Stimulated activated CD8-positive, alpha-beta memory T cell treated with anti-CD3 and anti-CD28 coated beads, Interleukin-7, amount 100 ng/mL, for 4 hours (primary cell): ENCODE measurements at regions not wholly inside any gene's neighbourhood (a gene's known extent, or its start where the extent isn't known, plus 50 kb on each side); places are given as distances from the start of the nearest gene placed in this dataset.

Experiments used
- DNase-seq, 2 donors: peaks; one replicate each; pipeline ENCODE4 v3.0.0-alpha.2; 2020; ENCODE audit warnings: low read depth in 2 of 2

DNA sequence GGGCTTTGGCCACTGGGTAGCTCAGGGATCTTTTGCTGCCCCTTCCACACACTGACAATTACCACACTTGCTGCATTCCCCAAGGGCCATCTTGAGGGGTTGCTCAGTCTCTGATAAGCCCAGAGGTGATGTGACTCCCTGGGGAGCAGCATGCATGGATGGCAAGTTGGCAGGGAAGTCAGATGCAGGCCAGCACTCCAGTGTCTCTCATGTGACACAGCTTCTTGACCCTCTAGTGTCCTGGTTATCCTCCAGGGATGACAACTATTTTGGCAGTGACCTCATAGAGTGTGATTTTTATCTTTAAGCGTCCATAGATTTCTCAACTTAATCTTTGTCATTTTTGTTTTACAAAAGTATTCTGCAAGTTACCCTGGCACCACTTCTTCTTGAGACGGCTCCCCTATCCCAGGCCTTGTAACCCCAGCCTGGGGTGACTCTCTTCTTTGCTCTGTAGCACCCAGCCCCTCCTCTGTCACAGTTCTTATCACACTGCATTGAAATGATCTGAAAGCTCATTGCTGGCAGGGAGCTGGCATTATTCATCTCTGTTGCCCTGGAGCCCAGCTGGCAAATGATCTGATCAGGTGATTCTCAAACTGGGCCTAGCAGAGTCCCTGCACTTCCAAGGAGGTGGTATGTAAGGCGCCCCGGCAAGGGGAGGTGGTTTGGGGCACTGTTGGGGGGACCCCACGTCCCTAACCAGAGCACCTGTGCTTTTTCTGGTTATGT is 72.6 kb downstream of the TENT5C start:
- no peak for DNase-seq

DNA sequence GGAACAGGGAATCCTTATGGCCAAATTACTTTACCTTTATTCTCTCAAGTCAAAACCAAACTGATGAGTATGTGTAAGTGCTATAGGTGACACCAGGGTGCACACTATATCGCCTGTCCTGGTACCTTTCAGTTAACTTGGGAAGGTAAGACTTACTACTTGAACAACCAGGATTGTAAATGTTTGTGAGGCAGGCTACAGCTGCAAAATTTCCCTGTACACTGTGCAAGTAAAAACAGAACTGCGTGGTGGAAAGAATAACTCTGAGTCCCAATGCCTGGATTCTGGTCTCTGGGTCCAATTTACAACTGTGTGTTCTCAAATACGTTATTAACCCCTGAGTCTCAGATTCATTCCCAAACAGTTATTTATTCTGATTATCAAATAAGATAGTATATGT is 73.5 kb downstream of the TENT5C start:
- no peak for DNase-seq

DNA sequence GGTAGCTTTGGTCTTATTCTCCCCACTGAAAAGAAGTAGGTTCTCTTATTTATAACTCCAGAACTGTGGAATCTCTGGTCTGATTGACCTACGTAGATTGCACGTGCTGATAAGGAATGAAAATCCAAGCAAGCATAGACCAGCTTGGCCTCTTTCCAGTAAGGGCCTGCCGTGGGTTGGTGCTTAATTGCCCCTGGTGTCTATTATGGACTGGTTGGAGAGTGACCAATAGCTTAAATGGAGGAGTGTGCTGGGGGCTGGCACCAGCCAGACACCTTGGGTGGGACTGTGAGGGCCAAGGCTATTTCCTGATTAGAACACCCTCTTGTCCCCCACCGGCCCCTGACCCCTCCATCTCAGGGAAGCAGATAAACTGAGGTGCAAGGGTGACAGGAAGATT is 74.0 kb downstream of the TENT5C start:
- DNase-seq = no peak

DNA sequence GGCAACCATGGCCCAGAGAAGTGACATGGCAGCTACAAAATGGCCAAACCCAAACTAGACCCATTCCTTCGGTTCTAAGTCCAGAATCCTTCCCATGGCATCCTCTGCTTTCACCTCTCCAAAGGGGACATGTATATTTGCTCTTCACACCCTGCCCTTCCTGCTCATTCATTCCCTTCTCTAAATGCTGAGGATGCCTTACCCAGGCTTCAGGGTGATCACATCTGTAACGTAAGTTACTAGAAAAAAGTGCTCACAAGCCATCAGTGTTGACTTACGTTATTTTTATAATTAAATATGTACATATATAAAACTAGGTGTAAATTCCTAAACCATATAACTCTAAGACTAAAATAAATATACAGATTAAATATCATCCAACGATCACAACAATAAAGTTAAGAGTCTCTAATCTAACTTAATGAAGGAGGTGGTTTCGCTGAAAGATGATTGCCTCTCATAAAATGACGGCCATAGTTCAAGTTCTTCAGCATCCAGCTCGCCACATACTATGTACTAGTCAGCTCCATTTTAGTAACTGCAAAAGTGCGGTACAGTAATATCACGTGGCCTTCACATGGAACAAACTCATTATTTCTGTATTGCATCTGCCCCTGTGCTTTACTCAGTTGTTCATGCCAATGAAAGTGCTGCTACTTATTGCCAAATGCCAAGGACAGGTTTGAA is 74.6 kb downstream of the TENT5C start:
- DNase-seq = no peak

DNA sequence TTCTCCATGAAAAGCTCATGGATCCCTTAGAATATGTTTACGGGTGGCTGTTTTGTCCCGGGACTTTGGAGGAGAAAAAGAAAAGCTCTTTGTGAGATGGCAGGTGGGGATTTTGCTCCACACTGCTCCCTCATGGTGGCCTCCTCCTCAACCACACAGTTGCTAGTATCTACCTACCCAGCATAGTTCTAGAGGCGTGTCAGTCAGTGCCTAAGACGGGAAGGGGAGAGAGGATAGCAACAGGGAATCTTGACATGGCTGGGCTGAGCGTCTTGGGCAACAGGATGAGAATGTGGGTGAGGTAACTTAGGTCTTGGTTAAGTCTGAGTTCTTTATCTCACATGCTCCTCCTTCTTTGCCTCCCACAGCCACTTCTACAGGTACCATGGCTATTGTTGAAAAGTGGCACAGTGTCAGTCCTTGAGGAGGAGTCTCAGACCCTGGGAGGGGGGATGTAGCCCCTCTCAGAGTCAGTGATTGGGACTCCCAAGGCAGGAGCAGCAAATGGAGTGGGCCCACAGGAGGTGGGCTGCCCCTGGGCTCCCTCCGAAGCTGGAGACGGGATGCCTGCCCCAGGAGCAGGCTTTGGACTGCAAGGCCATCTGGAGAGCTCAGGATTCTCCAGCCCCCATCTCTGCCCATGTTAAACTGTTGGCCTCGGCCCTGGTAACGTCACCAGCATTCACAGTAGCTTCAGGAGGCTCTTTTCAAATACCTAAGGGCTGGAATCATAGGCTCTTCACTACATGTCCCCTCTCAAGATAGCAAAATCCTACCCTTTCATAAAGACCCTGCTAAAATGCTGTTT is 75.4 kb downstream of the TENT5C start:
- no peak for DNase-seq

DNA sequence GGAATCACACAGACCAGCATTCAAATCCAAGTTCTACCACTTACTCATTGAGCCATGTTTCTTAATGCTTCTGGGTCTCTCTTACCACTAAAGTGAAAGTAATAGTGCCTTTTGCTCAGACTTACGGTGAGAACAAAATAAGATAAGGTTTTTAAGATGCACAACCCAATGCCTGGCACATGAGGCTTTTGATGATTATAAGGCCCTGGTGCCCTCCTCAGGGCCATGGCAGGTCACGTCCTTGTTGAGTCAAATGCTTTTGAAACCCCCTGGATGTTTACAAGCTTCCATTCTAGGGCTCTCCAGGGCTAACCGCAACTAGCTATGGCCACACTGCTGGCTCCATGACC is 76.0 kb downstream of the TENT5C start:
- DNase-seq = no peak

DNA sequence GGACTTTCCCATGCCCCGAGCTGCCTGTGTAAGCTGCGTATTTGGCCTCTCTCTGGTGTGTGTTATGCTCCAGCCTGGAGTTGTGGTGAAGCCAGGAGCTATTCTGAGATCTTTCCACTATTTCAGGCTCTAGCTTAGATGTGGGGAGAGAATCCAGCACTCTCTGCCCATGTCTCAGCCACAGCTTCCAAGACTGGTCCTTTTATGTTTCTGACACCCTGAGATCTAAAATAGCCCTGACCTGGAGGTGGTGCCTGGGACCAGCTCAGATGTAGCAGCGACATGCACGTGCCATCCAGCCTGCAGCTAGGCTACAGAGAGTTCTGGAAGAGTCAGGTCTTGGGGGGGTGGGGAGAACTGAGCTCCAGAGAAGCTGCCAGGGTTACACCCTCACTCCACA is 76.5 kb downstream of the TENT5C start:
- no peak for DNase-seq

DNA sequence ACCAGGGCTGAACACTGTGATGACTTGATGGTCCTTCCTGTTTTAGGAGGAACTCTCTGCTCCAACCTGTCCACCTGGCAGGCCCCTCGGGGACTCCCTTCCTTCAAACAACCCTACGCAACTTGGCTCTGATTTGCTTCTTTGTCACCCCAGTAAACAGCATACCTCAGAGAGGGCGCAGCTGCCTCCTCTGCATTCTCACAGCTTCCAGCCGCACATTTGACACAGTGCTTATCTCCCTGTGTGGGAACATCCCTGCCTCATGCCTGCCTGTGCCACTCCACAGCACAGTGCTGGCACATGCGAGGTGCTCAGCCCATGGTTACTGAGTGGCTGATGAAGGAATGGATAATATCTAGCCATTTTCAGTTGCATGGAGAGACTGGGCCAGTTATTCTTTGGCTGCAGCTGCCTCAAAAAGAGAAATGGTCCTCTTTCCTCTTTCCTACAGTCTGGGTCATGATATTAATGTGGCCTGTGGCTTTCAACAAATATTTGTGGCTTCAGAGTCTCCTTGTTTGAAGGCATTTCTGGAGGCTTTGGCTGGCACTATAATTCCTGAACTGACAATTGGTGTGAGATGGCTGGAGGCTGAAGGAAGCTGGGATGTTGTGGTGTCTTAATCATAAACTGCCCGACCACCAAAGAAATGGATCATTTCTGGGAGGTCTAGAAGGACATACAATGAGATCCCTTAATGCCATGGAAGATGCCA is 77.9 kb downstream of the TENT5C start:
- DNase-seq = no peak

DNA sequence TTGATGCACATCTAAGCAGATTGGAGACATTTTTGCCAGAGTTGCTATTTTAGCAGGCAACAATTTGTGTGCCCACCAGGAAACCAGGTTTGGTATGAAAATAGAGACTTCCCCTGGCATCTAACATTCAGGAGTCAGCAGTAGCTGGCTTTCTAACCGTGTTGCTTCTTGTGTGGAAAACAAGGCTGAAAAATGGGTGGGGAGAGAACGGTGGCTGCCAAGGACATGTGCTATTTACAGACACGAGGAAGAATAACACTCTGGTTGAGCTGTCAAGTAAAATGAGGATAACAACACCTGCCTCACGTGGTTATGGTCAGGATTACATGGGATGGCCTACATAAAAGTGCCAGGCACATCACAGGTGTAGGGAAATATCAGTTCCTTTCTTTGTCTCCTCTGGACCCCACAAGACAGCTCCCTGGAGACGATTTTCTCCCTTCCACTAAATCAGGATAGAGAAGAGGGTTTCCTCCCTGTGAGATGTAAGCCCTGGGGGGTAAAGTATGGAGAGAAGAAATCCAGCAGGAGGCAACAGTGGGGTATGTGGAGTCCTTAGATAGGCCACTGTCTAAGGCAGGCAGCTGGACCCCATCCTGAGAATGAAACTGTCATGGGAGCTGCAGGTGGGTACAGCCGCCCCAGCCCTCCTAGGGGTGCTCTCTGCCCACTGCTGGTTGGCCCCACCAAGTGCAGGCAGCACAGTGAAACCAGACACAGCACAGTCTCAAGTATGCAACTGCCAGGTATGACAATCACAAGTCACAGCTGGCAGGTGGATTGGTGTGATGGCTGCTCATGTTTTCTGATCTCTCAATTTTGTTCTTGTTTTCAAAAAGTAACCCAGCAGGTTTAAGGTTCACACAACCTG is 80.3 kb downstream of the TENT5C start:
- DNase-seq = no peak

DNA sequence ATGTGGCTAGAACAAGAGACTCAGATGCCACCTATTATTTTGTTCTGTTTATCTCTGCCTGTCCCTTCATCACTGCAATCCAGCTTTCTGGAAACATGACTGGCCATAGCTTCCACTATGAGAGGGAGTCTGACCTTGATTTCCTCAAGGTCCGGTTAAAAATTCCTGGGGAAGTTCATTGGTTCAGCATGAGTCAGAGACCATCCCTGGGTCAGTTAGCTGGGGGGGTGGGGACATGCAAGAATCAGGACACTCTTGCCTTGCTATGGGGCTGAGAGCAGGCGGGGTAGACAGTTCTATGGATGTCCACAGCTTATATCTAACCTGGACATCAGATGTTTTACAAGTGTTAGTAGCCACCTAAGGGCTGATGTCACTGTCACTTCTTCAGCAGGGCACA is 81.1 kb downstream of the TENT5C start:
- no peak for DNase-seq

DNA sequence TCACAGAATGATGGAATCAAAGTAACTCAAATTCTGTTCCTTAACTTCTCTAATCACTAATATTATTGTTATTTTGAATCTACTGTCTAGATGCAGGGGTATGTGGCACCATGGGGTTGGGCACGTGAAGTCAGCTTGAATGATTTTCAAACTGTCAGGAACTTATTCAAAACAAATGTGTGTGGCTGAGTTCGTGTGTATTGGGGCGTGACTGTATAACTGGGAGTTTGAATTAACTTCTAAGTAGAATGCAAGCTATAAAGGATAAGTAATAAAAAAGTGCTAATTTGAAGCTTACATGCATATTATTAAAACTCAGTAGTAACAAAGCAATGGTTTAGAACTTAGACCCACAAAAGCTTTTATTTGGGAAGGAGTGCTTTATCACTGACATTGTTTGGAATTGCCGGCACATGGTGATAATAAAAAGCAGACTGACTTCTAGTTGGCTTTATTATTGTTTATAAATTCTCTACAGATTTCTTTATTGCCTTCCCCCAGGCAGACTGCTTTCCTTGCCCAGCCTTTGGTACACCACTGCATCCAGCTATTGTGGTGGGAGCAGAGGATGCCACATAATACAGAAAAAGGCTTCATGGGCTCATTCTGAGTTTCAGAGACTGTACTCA is 84.3 kb downstream of the TENT5C start:
- no peak for DNase-seq

DNA sequence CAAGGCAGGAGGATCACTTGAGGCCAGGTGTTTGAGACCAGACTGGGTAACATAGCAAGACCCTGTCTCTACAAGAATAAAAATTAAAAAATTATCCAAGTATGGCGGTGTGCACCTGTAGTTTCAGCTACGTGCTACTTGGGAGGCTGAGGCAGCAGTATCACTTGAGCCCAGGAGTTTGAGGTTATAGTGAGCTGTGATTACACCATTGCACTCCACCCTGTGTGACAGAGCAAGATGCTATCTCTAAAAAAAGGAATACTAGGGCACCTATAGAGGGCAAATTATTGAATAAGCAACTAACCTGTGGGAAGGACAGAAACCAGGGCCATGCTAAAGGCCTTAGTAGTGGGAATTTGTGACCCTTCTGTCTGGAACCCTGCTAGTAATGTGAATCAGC is 86.1 kb downstream of the TENT5C start:
- no peak for DNase-seq

DNA sequence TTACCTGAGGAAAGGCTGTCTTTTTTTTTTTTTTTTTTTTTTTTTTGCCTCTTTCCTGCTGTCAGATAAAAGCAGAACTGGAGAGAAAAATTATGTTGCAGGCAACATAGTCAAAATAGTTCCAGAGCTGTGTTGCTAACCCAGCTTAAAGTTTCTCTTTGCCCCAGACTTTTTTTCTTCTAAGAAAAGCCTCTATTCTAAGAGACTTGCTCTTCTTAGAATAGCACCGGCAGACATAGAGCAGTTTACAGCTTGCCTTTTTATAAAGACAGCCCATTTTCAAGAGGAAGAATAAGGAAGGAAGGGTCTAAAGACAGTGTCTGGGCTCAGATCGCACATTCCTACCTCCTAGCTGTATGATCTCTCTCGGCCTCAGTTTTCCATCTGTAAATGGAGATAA is 88.7 kb downstream of the TENT5C start:
- DNase-seq = no peak

DNA sequence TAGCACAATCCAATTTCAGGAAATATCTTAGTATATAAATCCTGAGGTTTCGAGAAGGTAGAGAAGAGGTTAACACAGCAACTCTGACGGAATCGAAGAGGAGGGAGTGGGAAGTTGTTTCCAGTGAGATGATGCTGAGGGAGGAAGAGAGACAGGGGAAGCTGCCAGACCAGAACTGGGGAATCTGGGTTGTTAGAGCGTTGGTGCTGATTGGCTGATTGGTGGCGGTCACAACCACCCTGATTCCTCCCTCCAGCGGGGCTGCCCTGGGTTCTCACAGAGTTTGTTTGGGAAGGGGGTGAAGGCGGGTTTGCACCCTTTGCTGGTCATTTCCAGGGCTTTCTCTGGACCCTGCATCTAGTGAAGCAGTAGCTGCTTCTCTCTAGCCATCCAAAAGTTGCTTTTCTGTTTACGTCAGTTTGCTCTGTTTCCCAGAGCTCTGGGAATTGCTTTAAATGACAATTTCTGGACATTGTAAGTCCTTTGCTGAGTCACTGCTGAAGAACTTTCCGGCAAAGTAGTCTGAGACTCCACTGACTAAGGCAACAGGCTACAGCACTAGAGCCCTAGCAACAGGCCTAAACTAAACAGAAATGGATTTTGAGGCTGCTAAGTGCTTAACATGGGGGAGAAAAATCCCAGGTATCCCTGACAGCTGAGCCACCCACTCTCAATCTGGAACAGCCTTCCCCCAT is 90.1 kb downstream of the TENT5C start:
- no peak for DNase-seq

DNA sequence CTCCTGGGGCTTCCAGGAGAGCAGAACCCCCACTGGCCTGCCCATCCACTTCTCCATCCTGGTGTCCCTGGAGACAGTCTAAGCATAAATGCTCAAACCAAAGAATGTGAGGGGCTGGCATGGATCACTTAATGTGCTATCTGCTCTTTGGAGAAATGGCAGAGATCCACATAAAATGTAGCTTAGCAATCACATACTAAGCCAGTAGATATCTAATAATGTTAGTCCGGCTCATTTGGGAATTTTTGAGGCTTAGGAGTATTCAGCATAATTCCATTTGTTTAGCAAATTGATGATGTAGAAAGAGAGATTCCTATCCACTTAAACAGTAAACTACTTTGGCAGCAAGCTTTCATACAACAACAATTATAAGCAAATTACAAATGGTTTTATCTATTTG is 90.7 kb downstream of the TENT5C start:
- no peak for DNase-seq

DNA sequence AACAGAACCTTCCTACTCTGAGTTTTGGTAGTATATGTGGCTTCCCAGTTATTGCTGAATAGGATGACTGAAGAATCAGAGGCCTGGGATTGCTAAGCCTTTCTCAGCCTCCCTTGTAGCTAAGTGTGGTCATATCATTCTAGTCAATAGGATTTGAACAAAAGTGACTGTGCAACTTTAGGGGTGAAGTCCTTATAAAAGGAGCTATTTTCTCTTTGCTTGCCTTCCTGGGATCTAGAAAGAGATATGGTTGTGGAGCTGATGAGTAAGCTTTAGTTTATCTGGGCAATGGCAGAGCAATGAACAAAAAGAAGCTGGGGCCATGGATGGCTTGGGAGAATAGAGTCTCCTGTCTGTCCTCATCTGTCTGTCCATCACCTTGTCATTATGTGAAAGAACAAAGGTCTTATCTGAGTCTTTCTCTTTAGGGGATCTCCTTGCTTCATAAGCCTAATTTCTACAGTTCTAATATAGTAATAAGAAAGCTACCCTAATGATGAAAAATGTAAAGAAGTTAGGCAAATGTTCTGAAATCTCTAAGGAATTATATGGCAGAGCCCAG is 91.5 kb downstream of the TENT5C start:
- no peak for DNase-seq

DNA sequence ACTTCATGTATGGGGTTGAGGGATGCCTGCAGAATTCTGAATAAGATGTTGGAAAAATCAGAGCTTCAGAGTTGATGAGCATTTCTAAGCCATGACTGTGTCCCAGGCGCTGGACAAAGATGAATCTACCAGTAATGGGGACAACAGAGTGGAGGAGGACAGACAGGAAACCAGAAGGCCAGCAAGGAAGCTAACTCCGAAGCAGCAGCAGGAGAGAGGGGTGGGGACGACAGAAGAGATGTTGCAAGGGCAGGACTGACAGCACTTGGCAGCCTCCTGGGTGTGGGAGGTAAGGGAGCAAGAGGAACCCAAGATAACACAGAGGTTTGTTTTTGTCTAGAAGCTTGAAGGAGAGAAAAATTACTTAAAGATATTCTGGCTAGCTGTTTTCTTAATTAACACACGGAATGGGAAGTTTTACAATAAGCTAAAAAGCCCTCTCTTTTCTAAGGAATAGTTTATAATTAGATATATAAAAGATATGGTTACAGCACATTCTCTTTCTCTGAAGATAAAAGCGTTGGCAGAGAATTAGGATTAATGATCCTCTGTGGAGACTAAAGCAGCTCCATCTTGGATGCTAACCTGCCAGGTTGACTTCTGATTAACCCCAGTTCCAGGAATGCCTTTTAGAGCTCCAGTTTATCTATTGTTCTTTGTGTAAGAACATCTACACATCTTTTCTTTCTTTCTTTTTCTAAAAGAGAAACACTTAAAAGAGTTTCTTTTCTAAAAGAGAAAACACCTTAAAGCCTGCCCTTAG is 92.7 kb downstream of the TENT5C start:
- no peak for DNase-seq

DNA sequence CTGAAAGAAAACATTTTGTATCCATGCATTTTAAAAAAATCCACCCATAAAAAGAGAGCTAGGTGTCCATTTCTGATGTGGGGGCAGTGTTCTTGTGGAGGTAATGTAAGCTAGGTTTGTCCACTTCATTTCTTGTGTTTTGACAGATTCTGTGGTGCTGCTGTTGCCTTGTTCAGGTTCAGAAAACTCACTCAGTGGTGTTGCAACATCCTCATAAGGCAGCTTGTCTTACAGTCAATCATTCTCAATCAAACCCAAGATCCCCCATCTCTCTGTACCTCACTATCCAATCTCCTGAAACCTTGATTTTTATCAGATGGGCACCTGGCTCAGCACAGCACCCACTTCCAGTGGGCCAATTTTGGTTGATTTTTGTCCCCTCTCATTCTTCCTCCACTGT is 94.1 kb downstream of the TENT5C start:
- no peak for DNase-seq

DNA sequence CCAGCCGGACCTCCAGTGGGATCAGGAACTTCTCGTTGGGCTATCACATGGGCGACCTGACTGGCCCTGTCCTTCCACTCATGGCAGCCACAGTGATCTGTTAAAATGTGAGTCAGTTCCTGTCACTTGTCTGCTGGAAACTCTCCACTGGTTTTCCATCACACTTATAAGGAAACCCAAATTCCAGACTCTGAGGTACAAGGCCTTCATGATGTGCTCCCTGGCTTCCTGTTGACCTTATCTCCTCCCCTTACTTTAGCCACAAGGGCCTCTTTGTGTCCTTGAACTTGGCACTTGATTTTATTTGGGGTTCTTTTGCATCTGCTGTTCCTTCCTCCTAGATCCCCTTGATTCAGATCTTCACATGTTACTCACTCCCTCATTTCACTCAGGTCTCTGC is 96.8 kb downstream of the TENT5C start:
- no peak for DNase-seq
